MM.1S (cell line): ENCODE measurements at regions not wholly inside any gene's neighbourhood (a gene's known extent, or its start where the extent isn't known, plus 50 kb on each side); places are given as distances from the start of the nearest gene placed in this dataset.

Experiments
- DNase-seq: peaks from one replicate; pipeline ENCODE4 v3.0.0-alpha.2; 2015
- H2AFZ ChIP-seq: fragments of 300-600 bp; sonication (generic); 2 replicates; pipeline ENCODE4 v1.6.0; 2016; ENCODE audit warnings: antibody characterized with exemption, low read length
- H3F3A ChIP-seq: fragments of 300-600 bp; sonication (generic); 2 replicates; pipeline ENCODE4 v1.6.1; 2016; ENCODE audit warnings: mild to moderate bottlenecking, antibody characterized with exemption, low read length, moderate library complexity, mixed read lengths; ENCODE audit not compliant: insufficient read depth
- H3K27ac ChIP-seq: fragments of 300-600 bp; sonication (generic); 2 replicates; pipeline ENCODE4 v1.5.1; 2016; ENCODE audit warnings: mild to moderate bottlenecking, low read length
- H3K27me3 ChIP-seq: fragments of 300-600 bp; sonication (generic); replicated peaks from 2 replicates; pipeline ENCODE4 v1.6.0; 2016; ENCODE audit warnings: low read length; ENCODE audit not compliant: insufficient read depth
- H3K36me3 ChIP-seq: fragments of 300-600 bp; sonication (generic); replicated peaks from 2 replicates; pipeline ENCODE4 v1.6.1; 2016; ENCODE audit warnings: mild to moderate bottlenecking, low read length, mixed read lengths; ENCODE audit not compliant: insufficient read depth
- H3K4me1 ChIP-seq: fragments of 300-600 bp; sonication (generic); 2 replicates; pipeline ENCODE4 v1.6.1; 2016; ENCODE audit warnings: low read length, mixed read lengths
- H3K4me2 ChIP-seq: fragments of 300-600 bp; sonication (generic); 2 replicates; pipeline ENCODE4 v1.6.0; 2016; ENCODE audit warnings: low read depth, low read length
- H3K4me3 ChIP-seq: fragments of 300-600 bp; sonication (generic); 2 replicates; pipeline ENCODE4 v1.5.1; 2016; ENCODE audit warnings: low read length, mixed read lengths
- H3K79me2 ChIP-seq: fragments of 300-600 bp; sonication (generic); 2 replicates; pipeline ENCODE4 v1.6.1; 2016; ENCODE audit warnings: mixed run types, low read length, mixed read lengths
- H3K9ac ChIP-seq: fragments of 300-600 bp; sonication (generic); 2 replicates; pipeline ENCODE4 v1.6.1; 2016; ENCODE audit warnings: low read length, mixed read lengths
- H3K9me2 ChIP-seq: fragments of 300-600 bp; sonication (generic); replicated peaks from 2 replicates; pipeline ENCODE4 v1.6.1; 2016; ENCODE audit warnings: mild to moderate bottlenecking, low read length, mixed read lengths; ENCODE audit not compliant: insufficient read depth
- H3K9me3 ChIP-seq: fragments of 300-600 bp; sonication (generic); replicated peaks from 2 replicates; pipeline ENCODE4 v1.6.1; 2016; ENCODE audit warnings: mild to moderate bottlenecking, low read length, mixed read lengths; ENCODE audit not compliant: insufficient read depth
- H4K20me1 ChIP-seq: fragments of 300-600 bp; sonication (generic); 2 replicates; pipeline ENCODE4 v1.6.1; 2016; ENCODE audit warnings: mild to moderate bottlenecking, low read length, moderate library complexity, mixed read lengths; ENCODE audit not compliant: insufficient read depth
- EZH2 ChIP-seq: fragments of 300-600 bp; sonication (generic); optimal IDR thresholded peaks from 2 replicates; pipeline ENCODE3; 2017; ENCODE audit warnings: low read depth, mild to moderate bottlenecking, antibody characterized with exemption, low read length, mixed read lengths
- EZH2phosphoT487 ChIP-seq: fragments of 300-600 bp; sonication (generic); IDR thresholded peaks from 2 replicates; pipeline ENCODE4 v1.6.1; 2018; ENCODE audit warnings: antibody characterized with exemption, low read length
- TF ChIP-seq, protein P1 (sequence below): fragments of 300-600 bp; sonication (generic); IDR thresholded peaks from 2 replicates; pipeline ENCODE4 v1.5.1; 2016; ENCODE audit warnings: antibody characterized with exemption, low read length, mixed read lengths

GRCh38 chr10:3639546-3639945 is 145.5 kb downstream of the KLF6 start:
- Histone ChIP-seq H3K36me3 (no peaks in the 10 kb centered on the region), H3K9me3 (no peaks in the 10 kb centered on the region), H3K4me1 (no peaks in the 10 kb centered on the region), H3K9ac (no peak overlapping the region), H2AFZ (no peak overlapping the region), H3K9me2 (no peaks in the 10 kb centered on the region), H3K79me2 (no peaks in the 10 kb centered on the region), H3K27me3 (no peaks in the 10 kb centered on the region), H3K27ac (no peak overlapping the region), H3K4me2 (no peak overlapping the region), H4K20me1 (no peaks in the 10 kb centered on the region), H3K4me3 (no peak overlapping the region), H3F3A (no peaks in the 10 kb centered on the region)
- no peak for TF ChIP-seq EZH2phosphoT487
- TF ChIP-seq EZH2: no peak
- TF ChIP-seq, protein P1, sequence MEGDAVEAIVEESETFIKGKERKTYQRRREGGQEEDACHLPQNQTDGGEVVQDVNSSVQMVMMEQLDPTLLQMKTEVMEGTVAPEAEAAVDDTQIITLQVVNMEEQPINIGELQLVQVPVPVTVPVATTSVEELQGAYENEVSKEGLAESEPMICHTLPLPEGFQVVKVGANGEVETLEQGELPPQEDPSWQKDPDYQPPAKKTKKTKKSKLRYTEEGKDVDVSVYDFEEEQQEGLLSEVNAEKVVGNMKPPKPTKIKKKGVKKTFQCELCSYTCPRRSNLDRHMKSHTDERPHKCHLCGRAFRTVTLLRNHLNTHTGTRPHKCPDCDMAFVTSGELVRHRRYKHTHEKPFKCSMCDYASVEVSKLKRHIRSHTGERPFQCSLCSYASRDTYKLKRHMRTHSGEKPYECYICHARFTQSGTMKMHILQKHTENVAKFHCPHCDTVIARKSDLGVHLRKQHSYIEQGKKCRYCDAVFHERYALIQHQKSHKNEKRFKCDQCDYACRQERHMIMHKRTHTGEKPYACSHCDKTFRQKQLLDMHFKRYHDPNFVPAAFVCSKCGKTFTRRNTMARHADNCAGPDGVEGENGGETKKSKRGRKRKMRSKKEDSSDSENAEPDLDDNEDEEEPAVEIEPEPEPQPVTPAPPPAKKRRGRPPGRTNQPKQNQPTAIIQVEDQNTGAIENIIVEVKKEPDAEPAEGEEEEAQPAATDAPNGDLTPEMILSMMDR: no peak
- DNase-seq: no peak

DNA sequence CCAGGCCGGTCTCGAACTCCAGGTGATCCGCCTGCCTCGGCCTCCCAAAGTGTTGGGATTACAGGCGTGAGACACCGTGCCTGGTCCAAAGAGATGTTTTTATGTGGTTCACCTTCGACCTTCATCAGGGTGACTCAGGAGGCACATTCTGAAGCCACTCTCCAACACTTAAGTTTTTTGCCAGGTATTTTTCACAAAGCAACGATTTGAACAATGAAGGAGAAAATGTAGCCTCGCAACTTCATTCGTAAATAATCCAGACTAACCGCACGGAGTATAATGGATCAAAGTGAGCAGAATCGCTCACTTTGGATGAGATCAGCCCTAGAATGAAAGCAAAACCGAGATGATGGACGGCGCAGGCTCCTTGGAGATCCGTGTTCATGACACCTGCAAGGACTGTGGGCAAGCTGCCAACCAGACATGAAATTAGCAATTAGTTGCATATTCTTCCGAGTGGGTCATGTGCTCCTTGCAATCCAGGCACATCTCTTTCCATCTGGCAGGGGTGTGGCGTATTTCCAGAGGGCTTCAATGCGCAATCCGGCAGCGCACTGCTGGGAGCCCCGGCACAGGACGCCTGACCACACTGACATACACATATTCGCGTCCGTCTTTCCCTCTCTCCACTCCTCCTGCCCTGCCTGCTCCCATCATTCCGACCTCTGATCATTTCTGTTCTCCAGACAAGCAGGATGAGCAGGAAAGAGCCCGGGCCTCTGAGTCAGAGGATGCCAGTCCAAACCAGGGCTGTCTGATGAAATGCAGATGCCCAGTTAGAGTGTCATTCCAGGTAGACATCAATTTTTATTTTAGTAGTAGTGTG is 148.4 kb downstream of the KLF6 start:
- no peak overlapping the region for H3K9ac ChIP-seq
- no peak for DNase-seq
- H3K9me3 ChIP-seq: no peaks in the 10 kb centered on the region
- H4K20me1 ChIP-seq: no peaks in the 10 kb centered on the region
- no peaks in the 10 kb centered on the region for H3K4me1 ChIP-seq
- no peak overlapping the region for H3K4me3 ChIP-seq
- TF ChIP-seq EZH2phosphoT487 (no peak), EZH2 (no peak)
- TF ChIP-seq, protein P1: no peak
- H3K4me2 ChIP-seq: no peak overlapping the region
- no peaks in the 10 kb centered on the region for H3F3A ChIP-seq
- H3K27me3 ChIP-seq: no peaks in the 10 kb centered on the region
- no peaks in the 10 kb centered on the region for H3K9me2 ChIP-seq
- no peak overlapping the region for H3K27ac ChIP-seq
- H3K36me3 ChIP-seq: no peaks in the 10 kb centered on the region
- H2AFZ ChIP-seq: no peak overlapping the region
- H3K79me2 ChIP-seq: no peaks in the 10 kb centered on the region

GRCh38 chr10:3635697-3636096 is 149.3 kb downstream of the KLF6 start:
- H3K9me2 ChIP-seq: no peaks in the 10 kb centered on the region
- no peaks in the 10 kb centered on the region for H3K79me2 ChIP-seq
- H3K4me1 ChIP-seq: no peaks in the 10 kb centered on the region
- DNase-seq: no peak
- H3K9ac ChIP-seq: no peak overlapping the region
- no peaks in the 10 kb centered on the region for H3F3A ChIP-seq
- no peak overlapping the region for H2AFZ ChIP-seq
- H3K4me2 ChIP-seq: no peak overlapping the region
- H3K36me3 ChIP-seq: no peaks in the 10 kb centered on the region
- H3K27me3 ChIP-seq: no peaks in the 10 kb centered on the region
- TF ChIP-seq EZH2phosphoT487: no peak
- TF ChIP-seq EZH2: no peak
- TF ChIP-seq, protein P1: no peak
- H4K20me1 ChIP-seq: no peaks in the 10 kb centered on the region
- H3K27ac ChIP-seq: no peak overlapping the region
- H3K4me3 ChIP-seq: no peak overlapping the region
- H3K9me3 ChIP-seq: no peaks in the 10 kb centered on the region
